Esophagus muscularis mucosa (tissue), 3 donors: ENCODE measurements at regions not wholly inside any gene's neighbourhood (a gene's known extent, or its start where the extent isn't known, plus 50 kb on each side); places are given as distances from the start of the nearest gene placed in this dataset.

Experiments used
- POLR2A ChIP-seq: fragments of 450-650 bp; IDR thresholded peaks from one replicate; pipeline ENCODE4 v1.6.1; 2017; ENCODE audit warnings: antibody characterized with exemption, moderate library complexity, mild to moderate bottlenecking, low read depth
- POLR2AphosphoS5 ChIP-seq, 2 donors: sonication (generic); formaldehyde crosslinking; IDR thresholded peaks; one replicate each; pipeline ENCODE4 v1.6.1; 2017; ENCODE audit warnings: antibody characterized with exemption in 2 of 2
- TF ChIP-seq, protein P1 (sequence below), 3 experiments: fragments of 200-600 bp in 2 of 3; fragments of 450-650 bp in 1 of 3; sonication (generic) in 2 of 3; IDR thresholded peaks; one replicate each; pipeline ENCODE4 v1.5.1; 2017 to 2019; ENCODE audit warnings: antibody characterized with exemption in 3 of 3, mild to moderate bottlenecking in 2 of 3, moderate library complexity in 1 of 3

DNA sequence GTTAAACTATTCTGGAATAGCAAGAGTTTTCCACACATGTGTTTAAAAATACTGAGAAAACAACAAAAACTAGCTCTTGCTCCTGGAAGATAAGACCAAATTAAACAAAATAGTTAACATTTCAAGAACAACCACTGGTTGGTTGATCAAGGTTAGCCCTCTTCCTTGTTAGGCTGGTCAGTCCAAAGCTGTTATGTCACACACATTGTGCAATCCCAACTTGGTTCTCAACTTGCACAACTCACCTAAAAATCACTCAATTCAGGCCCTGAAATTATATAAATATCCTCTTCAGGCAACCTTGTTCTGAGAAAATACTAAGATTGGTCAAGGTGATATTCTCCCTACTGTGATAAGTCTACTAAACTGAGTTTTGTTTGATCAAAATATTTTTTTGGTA, 169.7 kb upstream of the LRP1B start:
- TF ChIP-seq, protein P1, sequence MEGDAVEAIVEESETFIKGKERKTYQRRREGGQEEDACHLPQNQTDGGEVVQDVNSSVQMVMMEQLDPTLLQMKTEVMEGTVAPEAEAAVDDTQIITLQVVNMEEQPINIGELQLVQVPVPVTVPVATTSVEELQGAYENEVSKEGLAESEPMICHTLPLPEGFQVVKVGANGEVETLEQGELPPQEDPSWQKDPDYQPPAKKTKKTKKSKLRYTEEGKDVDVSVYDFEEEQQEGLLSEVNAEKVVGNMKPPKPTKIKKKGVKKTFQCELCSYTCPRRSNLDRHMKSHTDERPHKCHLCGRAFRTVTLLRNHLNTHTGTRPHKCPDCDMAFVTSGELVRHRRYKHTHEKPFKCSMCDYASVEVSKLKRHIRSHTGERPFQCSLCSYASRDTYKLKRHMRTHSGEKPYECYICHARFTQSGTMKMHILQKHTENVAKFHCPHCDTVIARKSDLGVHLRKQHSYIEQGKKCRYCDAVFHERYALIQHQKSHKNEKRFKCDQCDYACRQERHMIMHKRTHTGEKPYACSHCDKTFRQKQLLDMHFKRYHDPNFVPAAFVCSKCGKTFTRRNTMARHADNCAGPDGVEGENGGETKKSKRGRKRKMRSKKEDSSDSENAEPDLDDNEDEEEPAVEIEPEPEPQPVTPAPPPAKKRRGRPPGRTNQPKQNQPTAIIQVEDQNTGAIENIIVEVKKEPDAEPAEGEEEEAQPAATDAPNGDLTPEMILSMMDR (IDR thresholded peaks at IDR 0.05): no peak
- TF ChIP-seq POLR2A (no peak), POLR2AphosphoS5 (IDR thresholded peaks at IDR 0.05) (no peak)
